Activated CD4-positive, alpha-beta T cell treated with anti-CD3 and anti-CD28 coated beads, Interleukin-2, Interleukin-4, amounts not matched to agents 100 ng/mL and 50 ng/mL, durations not matched to agents 16 hours and 8 hours (primary cell): ENCODE measurements at regions not wholly inside any gene's neighbourhood (a gene's known extent, or its start where the extent isn't known, plus 50 kb on each side); places are given as distances from the start of the nearest gene placed in this dataset.
"Not testable (repeated sequence)": the region's sequence is repeated elsewhere in the genome, so short reads cannot be mapped to it uniquely, and the experiment has no call there.

Source experiments
- DNase-seq: peaks from one replicate; pipeline ENCODE4 v3.0.0-alpha.2; 2020; ENCODE audit warnings: low spot score

GRCh38 chr12:67077617-67078016, 191.5 kb upstream of the CAND1 start:
- peak; percentile 4 for DNase-seq

GRCh38 chr12:67078957-67079356, 190.2 kb upstream of the CAND1 start:
- no peak for DNase-seq

DNA sequence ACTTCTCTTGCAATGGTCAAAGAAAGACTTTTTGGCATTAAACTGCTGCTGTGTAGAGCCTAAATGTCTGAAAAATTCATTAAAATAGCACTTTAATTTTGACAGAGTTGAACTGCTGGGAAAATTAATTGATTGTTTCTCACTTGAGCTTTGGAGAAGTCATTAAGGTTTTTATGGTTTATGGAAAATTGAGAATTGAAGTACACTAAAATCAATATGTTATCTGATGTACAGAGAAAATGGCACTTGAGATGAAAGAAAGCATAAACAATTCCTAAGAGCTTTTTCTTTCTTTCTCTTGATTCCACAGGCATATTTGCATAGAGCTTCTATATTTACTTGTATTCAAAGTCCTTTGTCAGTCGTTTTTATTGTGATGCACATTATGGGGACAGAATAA, 188.5 kb upstream of the CAND1 start:
- DNase-seq, result no peak

DNA sequence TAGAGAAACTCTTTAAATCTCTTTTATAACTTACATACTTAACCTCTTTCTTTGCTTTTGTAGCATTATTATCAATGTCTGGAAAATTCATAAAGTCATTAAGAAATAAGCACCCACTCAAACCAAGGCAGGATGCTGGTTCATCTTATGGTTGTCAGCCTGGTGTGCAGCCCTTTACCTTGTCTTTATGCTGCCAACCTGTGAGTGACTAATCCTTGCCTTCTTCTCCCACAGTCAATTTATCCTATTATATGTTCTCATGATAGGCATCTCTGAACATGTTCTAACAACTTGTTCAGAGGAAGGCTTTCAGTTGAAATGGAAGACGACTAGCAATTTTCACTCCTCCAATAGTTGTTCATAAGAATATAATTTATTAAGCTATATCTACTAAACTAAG, 186.9 kb upstream of the CAND1 start:
- DNase-seq, result no peak

- no peak for DNase-seq
These were observed 183.5 kb upstream of the CAND1 start for GRCh38 chr12:67085699-67086098.

GRCh38 chr12:67086116-67086515, 183.0 kb upstream of the CAND1 start:
- no peak for DNase-seq

DNA sequence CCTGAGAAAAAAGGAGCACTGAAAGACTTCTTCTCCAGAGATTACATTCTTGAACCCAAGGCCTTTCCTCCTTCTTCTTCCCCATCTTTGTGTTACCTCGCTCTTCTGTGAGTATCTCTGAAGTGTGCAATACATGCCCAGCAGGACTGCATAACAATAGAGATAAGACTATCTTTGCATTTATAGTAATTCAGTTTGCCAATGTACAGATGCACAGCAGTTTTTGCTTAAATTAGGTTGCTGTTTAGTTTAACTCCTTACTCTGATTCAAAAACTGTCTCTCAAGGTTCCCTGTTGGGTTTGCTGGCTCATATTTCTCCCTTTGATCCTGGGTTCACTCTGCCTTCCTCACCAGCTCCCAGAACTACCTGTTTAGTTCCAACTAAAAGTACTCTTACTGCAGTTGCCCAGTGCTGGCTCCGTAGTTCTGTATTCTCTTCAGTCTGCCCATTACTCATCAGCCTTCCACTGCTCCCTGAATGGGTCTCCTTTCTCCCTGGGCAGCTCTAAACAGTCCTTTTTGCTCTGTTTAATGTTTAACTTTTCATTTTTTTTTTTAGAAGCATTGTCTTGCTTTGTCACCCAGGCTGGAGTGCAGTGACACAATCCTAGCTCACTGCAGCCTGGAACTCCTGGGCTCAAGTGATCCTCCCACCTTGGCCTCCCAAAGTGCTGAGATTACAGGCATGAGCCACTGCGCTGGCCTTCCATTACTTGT, 180.6 kb upstream of the CAND1 start:
- DNase-seq, result no peak

- DNase-seq, result no peak
These were observed 178.0 kb upstream of the CAND1 start for GRCh38 chr12:67091204-67091603.

DNA sequence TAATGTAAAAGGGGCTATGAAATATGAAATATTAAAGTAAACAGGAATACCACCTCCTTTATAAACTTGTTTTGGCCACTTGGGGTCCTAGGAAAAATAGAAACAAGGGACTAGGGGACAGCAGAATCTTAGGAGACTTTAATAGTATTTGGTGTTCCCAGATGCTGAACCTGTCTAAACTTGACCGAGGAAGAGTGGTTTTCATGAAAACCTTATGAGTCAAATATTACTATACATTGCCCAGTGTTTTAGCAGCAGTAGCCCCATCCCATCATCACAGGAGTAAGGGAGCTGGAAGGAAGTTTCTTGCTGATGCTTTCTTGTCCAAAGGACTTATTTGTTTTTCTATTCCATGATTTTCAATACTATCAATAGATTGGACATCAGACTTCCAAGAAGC, 177.5 kb upstream of the CAND1 start:
- no peak for DNase-seq

DNA sequence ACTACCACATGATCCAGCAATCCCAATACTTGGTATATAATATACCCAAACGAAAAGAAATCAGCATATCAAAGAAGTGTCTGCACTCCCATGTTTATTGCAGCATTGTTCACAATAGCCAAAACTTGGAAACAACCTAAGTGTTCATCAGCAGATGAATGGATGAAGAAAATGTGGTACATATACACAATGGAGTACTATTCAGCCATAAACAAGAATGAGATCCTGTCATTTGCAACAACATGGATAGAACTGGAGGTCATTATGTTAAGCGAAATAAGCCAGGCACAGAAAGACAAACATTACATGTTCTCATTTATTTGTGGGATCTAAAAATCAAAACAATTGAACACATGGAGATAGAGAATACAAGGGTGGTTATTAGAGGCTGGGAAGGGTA, 176.2 kb upstream of the CAND1 start:
- DNase-seq, result not testable (repeated sequence)

DNA sequence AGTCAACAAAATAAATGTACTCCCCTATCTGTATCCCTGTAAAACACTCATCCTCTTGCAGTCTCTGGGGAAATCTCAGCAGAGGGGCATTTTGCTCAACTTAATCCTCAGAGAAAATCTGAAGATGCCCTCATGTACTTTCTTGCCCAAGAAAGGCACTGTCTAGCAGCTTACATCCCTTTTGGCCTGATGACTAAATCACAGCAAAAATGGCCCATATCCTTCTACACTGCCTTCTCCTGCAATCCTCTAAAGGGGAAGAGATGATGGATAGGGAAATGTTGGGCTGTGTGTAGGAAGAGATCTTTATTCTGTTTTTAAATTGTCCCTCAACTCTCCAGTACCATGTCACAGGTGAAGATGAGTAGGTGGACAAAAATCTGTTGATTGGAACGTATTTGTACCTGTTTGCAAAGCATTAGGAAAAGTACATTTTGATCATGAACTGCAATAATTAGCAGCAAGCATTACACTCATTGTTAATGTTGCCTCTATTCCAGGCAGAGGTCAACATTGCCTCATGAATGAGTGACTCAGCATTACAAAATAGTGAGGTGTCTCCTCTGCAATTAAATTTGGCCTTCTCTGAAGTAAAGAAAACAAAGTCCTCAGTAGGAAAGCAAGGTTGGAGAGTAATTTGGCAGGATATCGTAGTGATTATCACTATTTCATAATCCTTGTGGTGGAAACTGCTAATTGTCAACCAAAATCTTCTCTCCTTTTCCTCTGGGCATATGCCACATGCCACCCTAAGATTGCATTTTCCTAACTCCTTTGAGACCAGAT, 172.4 kb upstream of the CAND1 start:
- no peak for DNase-seq

- DNase-seq, result no peak
These were observed 169.3 kb upstream of the CAND1 start for GRCh38 chr12:67099858-67100257.

DNA sequence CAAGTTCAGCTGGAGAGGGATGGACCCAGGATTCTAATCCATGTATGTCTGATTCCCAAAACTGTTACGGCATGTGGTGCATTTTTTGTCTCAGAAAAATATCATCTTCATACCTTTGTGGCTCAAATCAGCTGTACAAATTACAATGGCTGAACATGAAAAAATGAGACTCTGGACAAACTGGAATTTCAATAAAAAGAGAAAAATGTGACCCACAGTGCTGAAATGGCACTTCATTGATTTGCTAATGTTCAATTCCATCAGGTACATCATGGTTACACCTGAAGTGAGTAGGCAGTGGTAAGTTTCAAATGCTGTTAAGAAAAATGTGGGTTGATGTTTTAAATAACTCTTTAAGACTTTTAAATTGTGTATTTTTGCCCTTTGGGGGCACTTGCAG, 165.6 kb upstream of the CAND1 start:
- DNase-seq, result no peak

DNA sequence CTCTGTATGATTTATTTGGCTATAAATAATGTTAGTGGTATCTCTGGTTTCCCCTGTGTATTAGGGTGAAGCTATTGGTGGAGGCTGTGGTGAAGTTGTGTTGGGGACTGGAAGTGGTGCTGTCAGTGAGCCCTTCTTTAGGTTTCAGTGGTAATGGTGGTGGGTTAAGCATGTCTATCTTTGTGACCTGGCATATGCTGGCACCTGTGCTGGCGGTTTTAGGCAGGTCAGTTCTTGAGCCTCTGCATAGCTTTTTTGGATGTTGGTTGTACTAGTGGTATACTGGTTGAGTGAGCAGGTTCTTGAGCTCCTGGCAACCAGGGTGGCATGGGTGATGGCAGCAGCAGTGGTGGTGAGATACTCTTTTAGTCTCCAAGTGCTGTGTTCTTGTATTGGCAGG, 161.9 kb upstream of the CAND1 start:
- no peak for DNase-seq

DNA sequence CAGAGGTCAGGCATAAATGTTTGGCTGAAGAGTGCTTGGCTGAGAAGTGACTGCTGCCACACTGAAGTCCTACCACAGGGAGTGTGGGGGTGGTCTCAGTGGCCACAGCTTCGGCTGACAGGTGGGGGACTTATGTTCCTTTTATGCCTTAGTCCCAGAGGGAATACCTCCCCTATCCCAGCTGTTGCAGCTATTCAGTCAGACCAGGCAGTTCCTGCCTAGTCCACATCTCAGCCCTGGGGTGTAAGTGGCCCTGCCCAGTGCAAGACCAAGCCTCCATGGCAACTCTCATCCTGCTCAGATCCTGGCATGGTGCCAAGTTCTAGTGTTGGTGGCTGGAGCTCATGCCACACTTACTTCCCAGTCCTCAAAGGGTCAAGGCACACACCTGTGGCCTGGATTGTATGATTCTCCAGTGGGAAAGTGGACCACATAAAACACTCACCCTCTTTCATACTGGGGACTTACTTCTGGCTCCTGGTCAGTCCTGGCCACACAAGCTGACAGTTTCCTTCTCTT, 161.3 kb upstream of the CAND1 start:
- no peak for DNase-seq

- not testable (repeated sequence) for DNase-seq
These were observed 158.8 kb upstream of the CAND1 start for GRCh38 chr12:67110345-67110744.

- DNase-seq, result no peak
These were observed 158.0 kb upstream of the CAND1 start for GRCh38 chr12:67111182-67111581.

DNA sequence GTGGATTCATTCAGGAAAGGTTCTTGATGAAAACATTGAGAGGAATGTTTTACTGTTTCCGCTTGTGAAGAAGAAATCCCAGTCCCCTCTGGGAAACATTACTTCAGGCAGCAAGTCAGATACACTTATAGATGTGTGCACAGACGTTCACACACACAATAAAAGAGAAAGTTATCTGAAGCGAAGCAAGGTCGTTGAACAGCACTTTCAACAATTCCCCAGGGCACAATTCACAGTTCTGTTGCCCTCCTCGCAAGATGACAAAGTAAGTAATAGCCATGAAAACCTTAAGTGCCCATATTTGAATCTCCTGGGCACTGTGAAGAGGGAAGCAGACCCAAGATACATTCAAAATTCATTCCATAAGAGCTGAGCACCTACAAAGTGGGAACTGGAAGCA, 156.6 kb upstream of the CAND1 start:
- DNase-seq, result no peak

- DNase-seq, result no peak
These were observed 153.0 kb upstream of the CAND1 start for GRCh38 chr12:67116134-67116533.

DNA sequence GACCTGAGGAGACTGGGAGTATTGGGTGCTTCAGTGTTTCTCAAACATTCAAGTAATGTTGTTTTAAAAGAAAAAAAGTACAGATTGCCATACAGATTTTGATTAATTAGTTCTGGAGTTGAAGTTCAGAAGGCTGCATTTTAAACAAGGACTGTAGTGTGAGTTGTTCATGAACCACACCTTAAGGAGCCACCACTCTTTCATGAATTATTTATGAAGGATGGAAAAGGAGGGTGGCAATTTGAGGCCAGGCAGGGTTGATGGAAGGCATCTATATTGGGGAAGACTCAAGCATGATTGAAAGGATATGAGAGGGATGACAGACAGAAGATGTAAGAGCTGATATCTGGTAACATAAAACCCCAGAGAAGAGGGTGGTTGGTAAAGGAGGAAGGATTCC, 146.6 kb upstream of the CAND1 start:
- DNase-seq, result no peak

- DNase-seq, result no peak
These were observed 131.9 kb upstream of the CAND1 start for GRCh38 chr12:67137256-67137655.

- peak; percentile 24 for DNase-seq
These were observed 127.7 kb upstream of the CAND1 start for GRCh38 chr12:67141296-67142018.

DNA sequence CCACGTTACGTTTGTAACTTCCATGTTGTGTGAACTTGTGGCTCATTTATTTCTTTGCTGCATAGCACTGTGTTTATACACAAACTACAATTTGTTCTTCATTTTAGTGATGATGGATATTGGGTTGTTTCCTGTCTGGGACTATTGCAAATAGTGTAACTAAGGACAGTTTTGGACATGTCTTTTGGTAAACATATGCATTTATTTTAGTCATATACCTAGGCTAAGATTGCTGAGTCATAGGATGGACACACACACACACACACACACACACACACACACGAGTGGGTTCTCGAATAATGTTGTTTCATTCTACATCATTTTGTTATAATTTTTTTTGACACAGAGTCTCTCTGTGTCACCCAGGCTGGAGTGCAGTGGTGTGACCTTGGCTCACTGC, 123.5 kb upstream of the CAND1 start:
- DNase-seq, result no peak
